ELR (cell line): ENCODE measurements at regions not wholly inside any gene's neighbourhood (a gene's known extent, or its start where the extent isn't known, plus 50 kb on each side); places are given as distances from the start of the nearest gene placed in this dataset.
"Not testable (repeated sequence)": the region's sequence is repeated elsewhere in the genome, so short reads cannot be mapped to it uniquely, and the experiment has no call there.

Experiments
- DNase-seq: peaks from one replicate; pipeline ENCODE4 v3.0.0-alpha.2; 2015; ENCODE audit warnings: low read depth

DNA sequence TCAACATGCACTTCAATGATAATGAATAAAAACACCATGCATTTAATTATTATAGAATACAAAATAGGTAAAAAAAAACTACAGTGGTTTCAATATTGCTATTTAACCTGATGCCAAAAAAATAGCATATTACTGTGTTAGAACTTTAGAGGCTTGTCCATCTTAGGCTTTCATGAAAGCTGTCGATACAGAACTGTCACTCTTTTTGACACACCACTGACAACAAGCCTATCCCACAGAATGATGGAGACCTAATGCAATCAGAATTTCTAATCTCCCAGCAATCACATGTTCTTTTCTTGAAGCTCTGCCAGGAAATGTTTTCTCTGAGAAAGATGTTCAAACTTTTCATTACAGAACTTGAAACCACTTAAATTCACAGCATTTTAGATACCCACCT lies 490.3 kb upstream of the EPHA6 start:
- DNase-seq = no peak

DNA sequence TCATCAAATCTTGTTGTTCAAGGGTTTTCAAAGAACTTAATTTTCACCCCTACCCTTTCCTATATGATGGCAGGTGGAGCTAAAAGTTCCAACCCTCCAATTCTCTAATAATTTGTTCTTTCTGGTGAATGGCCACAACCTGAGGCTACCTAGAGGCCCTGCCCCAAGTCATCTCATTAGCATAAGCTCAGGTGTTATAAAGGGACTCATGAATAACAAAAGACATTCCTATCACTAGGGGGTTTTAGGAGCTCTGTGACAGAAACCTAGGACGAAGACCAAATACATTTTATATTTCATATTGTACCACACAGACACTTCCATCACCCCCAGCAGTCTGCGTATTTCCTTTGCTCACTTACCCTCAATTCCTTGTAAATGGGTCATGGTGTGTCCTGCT lies 483.6 kb upstream of the EPHA6 start:
- no peak for DNase-seq

- no peak for DNase-seq
Measured at GRCh38 chr3:96331341-96331740, 483.1 kb upstream of the EPHA6 start.

GRCh38 chr3:96334779-96335178 lies 479.6 kb upstream of the EPHA6 start:
- no peak for DNase-seq

DNA sequence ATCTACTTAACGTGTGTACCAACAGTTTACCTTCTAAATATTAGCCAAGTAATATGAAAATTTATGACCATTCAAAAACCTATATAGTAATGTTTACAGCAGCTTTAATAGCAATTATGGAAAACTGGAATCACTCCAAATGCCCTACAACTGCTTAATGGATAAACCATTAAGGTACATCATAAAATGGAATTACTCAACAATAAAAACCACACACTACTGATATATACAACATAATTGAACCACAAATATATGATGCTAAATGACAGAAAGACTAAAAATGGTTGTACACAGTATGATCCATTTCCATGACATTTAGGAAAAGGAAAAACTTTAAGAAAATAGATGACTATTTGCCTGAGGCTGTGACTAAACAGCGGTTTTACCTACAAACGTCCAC lies 467.1 kb upstream of the EPHA6 start:
- no peak for DNase-seq

DNA sequence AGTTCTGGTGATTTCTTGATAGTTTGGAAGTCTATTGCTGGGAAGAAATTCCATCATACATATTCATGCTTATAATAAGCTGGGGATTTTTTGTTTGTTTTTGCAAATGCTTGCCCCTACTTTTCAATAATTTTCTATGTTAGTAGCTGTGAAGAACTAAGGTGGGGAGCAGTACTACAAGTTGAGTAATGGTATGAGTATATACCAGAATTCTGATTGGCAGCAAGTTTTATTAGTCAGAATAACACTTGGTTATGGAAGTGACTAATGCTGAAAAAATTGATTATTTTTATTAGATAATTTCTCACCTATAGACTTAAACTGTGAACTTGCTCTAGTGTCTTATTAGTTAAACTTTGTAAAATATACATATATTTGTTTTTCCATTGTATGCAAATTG lies 462.8 kb upstream of the EPHA6 start:
- DNase-seq = not testable (repeated sequence)

GRCh38 chr3:96354106-96354505 lies 460.3 kb upstream of the EPHA6 start:
- DNase-seq = no peak

- DNase-seq = no peak
Measured at GRCh38 chr3:96354742-96355141, 459.7 kb upstream of the EPHA6 start.

- DNase-seq = no peak
Measured at GRCh38 chr3:96361241-96361640, 453.2 kb upstream of the EPHA6 start.

GRCh38 chr3:96370637-96371036 lies 443.8 kb upstream of the EPHA6 start:
- no peak for DNase-seq

- no peak for DNase-seq
Measured at GRCh38 chr3:96410006-96410730, 404.2 kb upstream of the EPHA6 start.

DNA sequence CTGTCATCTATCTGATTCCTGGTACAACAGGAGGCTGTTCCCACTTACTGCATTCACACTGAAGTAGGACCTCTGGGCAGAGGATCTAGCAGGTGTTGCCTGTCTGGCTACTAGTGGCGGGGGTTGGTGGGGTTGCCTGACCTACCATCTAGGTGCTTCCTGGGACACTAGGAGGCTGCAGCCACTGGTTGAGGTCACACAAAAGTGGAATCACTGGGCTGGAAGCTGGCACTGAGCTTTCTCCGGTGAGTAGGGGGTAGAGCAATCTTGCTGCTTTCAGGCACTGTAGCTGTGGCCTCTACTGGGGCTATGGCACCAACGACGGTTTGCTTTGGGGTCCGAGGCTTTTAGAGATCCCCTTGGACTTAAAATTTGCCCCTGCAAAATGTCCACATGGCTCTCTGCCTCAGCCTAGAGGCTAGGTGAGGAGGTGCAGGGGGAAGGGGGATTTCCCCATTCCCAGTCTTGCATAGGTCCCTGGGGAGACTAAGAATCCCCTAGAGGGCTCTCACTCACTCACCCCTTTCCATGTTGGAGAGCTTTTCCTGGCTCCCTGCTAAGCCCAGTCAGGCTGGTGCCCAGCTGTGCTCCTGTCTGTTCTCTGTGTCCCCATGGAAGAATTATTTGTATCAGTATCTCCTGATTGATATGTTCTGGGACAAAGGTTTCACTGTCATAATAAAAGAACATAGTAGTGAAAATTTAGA lies 397.7 kb upstream of the EPHA6 start:
- no peak for DNase-seq

GRCh38 chr3:96428097-96428496 lies 386.3 kb upstream of the EPHA6 start:
- DNase-seq = no peak

- DNase-seq = no peak
Measured at GRCh38 chr3:96430079-96430478, 384.3 kb upstream of the EPHA6 start.

GRCh38 chr3:96434651-96435050 lies 379.7 kb upstream of the EPHA6 start:
- no peak for DNase-seq

- no peak for DNase-seq
Measured at GRCh38 chr3:96449346-96449745, 365.0 kb upstream of the EPHA6 start.

GRCh38 chr3:96449803-96450202 lies 364.6 kb upstream of the EPHA6 start:
- DNase-seq = no peak

GRCh38 chr3:96450699-96451098 lies 363.7 kb upstream of the EPHA6 start:
- DNase-seq = no peak

- no peak for DNase-seq
Measured at GRCh38 chr3:96465521-96465920, 348.9 kb upstream of the EPHA6 start.

- DNase-seq = no peak
Measured at GRCh38 chr3:96466441-96466840, 348.0 kb upstream of the EPHA6 start.

- no peak for DNase-seq
Measured at GRCh38 chr3:96467639-96468038, 346.8 kb upstream of the EPHA6 start.

GRCh38 chr3:96478496-96478895 lies 335.9 kb upstream of the EPHA6 start:
- no peak for DNase-seq

DNA sequence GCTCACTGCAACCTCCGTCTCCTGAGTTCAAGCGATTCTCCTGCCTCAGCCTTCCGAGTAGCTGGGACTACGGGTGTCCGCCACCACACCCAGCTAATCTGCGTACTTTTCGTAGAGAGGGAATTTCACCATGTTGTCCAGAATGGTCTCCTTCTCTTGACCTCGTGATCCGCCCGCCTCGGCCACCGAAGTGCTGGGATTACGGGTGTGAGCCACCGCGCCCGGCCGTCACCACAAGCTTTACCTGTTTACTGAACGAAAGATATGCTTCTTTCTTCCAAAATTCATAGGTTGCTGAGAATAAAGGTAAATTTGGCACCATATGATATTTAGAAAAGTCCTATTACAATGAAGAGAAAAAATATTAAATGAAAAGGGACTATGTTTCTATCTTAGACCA lies 333.5 kb upstream of the EPHA6 start:
- DNase-seq = no peak

- not testable (repeated sequence) for DNase-seq
Measured at GRCh38 chr3:96483191-96483590, 331.2 kb upstream of the EPHA6 start.
